Thyroid gland (tissue), 4 donors: ENCODE measurements at regions not wholly inside any gene's neighbourhood (a gene's known extent, or its start where the extent isn't known, plus 50 kb on each side); places are given as distances from the start of the nearest gene placed in this dataset.

Experiments used
- DNase-seq, 2 donors: peaks; one replicate each; pipeline ENCODE4 v3.0.0-alpha.2; 2019
- H3K27ac ChIP-seq, 3 donors: fragments of 200-600 bp; sonication (generic); 1 replicate in 2 of 3; 2 replicates in 1 of 3; pipeline ENCODE4 v1.5.1; 2016 to 2019; ENCODE audit warnings: mild to moderate bottlenecking in 1 of 3, moderate library complexity in 1 of 3
- H3K27me3 ChIP-seq: fragments of 200-600 bp; sonication (generic); one replicate; pipeline ENCODE4 v1.5.1; 2019
- H3K36me3 ChIP-seq, 2 donors: fragments of 200-600 bp; sonication (generic); one replicate each; pipeline ENCODE4 v1.5.1; 2016 to 2019
- H3K4me1 ChIP-seq, 2 donors: fragments of 200-600 bp; sonication (generic); one replicate each; pipeline ENCODE4 v1.5.1; 2017 to 2019
- H3K4me3 ChIP-seq, 3 donors: fragments of 200-600 bp; sonication (generic); replicated peaks in 1 of 3; 1 replicate in 2 of 3; 2 replicates in 1 of 3; pipeline ENCODE4 v1.5.1; 2016; ENCODE audit warnings: mild to moderate bottlenecking in 1 of 3
- H3K9me3 ChIP-seq: fragments of 200-600 bp; sonication (generic); one replicate; pipeline ENCODE4 v1.5.1; 2017
- POLR2A ChIP-seq, 2 donors: fragments of 450-650 bp; IDR thresholded peaks; one replicate each; pipeline ENCODE4 v1.6.1; 2017; ENCODE audit warnings: antibody characterized with exemption in 2 of 2, mild to moderate bottlenecking in 2 of 2, moderate library complexity in 1 of 2
- WGBS, 2 donors: methylation state at CpG; one replicate each; pipeline ENCODE4 v1.1.5; 2017; 5-methylcytosine and 5-hydroxymethylcytosine counted together
- intact Hi-C: fragments of 100-400 bp; cut with DNase I; formaldehyde crosslinking; loops from one replicate; pipeline ENCODE4 v1.15.1; 2023
- TF ChIP-seq, protein P1 (sequence below), 6 experiments: fragments of 200-600 bp in 3 of 6; fragments of 450-650 bp in 3 of 6; sonication (generic) in 3 of 6; IDR thresholded peaks; one replicate each; pipeline ENCODE4 v1.5.1; 2016 to 2019; ENCODE audit warnings: antibody characterized with exemption in 6 of 6, mild to moderate bottlenecking in 2 of 6, inconsistent platforms in 1 of 6, moderate library complexity in 1 of 6

DNA sequence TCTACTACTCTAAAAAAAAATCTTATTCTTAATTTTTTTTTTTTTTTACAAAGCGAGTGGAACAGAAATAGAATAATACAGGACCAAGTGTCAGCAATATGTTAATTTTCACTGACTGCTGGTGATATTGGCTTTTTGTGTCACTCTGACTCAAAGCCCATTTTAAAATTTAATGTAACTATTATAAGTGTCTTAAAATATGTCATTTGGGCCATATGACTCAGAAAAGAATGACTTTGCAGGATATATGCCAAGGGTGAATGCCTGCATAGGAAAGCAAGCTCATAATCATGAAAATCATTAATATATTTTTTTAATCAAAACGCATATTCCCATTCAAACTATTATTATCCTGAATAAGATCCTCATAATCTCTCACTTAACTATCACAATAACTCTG lies 149.2 kb downstream of the GNAT3 start:
- intact Hi-C loops: no loop called here
- H3K9me3 ChIP-seq: no peaks in the 10 kb centered on the region
- no peak overlapping the region for H3K4me3 ChIP-seq
- H3K27ac ChIP-seq: no peak overlapping the region
- H3K4me1 ChIP-seq: peaks cover 0 to 3% of the 10 kb centered on the region in 2 donors
- no peak for DNase-seq
- WGBS, 2 donors: 85 to 91% methylated on average over 2 of the region's 2 CpGs
- no peak for TF ChIP-seq POLR2A (IDR thresholded peaks at IDR 0.05)
- TF ChIP-seq, protein P1, sequence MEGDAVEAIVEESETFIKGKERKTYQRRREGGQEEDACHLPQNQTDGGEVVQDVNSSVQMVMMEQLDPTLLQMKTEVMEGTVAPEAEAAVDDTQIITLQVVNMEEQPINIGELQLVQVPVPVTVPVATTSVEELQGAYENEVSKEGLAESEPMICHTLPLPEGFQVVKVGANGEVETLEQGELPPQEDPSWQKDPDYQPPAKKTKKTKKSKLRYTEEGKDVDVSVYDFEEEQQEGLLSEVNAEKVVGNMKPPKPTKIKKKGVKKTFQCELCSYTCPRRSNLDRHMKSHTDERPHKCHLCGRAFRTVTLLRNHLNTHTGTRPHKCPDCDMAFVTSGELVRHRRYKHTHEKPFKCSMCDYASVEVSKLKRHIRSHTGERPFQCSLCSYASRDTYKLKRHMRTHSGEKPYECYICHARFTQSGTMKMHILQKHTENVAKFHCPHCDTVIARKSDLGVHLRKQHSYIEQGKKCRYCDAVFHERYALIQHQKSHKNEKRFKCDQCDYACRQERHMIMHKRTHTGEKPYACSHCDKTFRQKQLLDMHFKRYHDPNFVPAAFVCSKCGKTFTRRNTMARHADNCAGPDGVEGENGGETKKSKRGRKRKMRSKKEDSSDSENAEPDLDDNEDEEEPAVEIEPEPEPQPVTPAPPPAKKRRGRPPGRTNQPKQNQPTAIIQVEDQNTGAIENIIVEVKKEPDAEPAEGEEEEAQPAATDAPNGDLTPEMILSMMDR (IDR thresholded peaks at IDR 0.05): no peak
- no peaks in the 10 kb centered on the region for H3K36me3 ChIP-seq
- no peaks in the 10 kb centered on the region for H3K27me3 ChIP-seq

DNA sequence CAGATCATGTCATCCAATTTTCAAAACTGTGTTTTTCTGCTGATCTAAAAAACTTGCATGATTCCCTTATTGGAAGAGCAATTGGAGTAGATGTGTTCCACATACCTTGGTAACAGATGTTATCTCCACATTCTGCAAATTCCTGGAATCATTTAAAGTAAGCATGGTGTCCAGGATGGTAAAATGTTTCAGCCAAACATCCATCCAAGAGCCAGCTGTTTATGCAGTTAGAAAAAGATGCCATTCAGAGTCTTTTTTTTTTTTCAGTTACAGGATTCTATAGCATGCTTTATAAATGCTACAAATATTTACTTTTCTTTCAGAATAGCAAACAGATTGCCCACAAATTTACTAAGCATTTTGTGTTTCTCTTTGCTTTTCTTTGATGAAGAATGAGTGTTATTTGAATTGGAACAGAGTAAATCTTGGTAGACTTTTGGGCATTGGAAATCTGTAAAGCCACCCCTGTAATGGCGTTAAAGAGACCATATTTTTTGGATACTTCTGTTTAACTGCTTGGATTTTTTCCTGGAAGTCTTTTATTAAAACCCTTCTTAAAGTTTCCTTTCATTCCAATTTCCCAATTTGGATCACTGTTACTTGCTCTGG lies 149.8 kb downstream of the GNAT3 start:
- Histone ChIP-seq H3K27me3 (no peaks in the 10 kb centered on the region), H3K27ac (no peak overlapping the region), H3K9me3 (no peaks in the 10 kb centered on the region), H3K36me3 (no peaks in the 10 kb centered on the region), H3K4me1 (peaks cover 0 to 3% of the 10 kb centered on the region in 2 donors), H3K4me3 (no peak overlapping the region)
- TF ChIP-seq, protein P1 (IDR thresholded peaks at IDR 0.05): no peak
- TF ChIP-seq POLR2A (IDR thresholded peaks at IDR 0.05): no peak
- DNase-seq: no peak
- WGBS, 2 donors: 79 to 94% methylated on average over 1 of the region's 1 CpG
- intact Hi-C loops: no loop called here

DNA sequence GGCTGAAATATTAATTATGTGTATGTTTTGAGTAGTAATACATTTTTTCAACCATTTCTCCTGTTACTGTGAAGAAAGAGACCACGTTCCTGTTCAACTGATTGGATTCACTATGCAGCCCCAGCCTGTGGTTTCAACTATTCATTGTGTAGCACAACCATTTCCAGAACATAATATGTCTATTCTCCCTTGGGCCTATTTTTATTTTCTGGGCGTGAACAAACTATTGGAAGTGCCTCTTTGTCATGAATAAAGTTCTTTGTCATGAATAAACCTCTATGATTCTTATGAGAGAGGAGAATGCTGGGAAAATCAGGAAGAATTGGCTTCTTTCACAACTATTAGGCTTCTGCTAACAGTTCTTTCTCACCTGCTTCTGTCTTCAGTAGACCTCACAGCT lies 152.4 kb downstream of the GNAT3 start:
- peaks cover 0 to 3% of the 10 kb centered on the region in 2 donors for H3K4me1 ChIP-seq
- intact Hi-C loops: no loop called here
- H3K4me3 ChIP-seq: no peak overlapping the region
- H3K9me3 ChIP-seq: no peaks in the 10 kb centered on the region
- H3K27me3 ChIP-seq: no peaks in the 10 kb centered on the region
- no peaks in the 10 kb centered on the region for H3K36me3 ChIP-seq
- peak overlapping the region in 1 of 3 donors; percentile 20 for H3K27ac ChIP-seq
- DNase-seq: no peak
- 90 to 91% methylated on average over 2 of the region's 2 CpGs for WGBS, 2 donors
- no peak for TF ChIP-seq POLR2A (IDR thresholded peaks at IDR 0.05)
- TF ChIP-seq, protein P1 (IDR thresholded peaks at IDR 0.05): no peak

DNA sequence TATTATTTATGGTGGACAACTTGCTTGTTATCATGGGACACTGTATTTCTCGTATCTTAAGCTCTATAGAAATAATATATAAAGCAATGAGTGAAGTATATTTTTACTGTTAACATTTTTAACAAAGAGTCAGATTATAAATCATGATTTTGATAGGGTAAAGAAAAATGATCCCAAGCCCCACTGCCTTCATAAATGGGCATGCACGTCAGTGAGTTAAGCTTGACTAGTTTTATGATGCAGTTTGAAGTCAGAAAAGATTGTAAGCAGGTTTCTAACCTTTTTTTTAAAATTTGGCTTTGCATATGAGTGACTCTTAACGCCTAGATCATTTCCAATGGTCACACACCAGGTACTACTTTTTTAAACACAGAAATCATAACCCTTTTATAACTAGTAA lies 152.8 kb downstream of the GNAT3 start:
- DNase-seq: no peak
- intact Hi-C loops: no loop called here
- Histone ChIP-seq H3K4me3 (no peak overlapping the region), H3K4me1 (peaks cover 0 to 3% of the 10 kb centered on the region in 2 donors), H3K27me3 (no peaks in the 10 kb centered on the region), H3K36me3 (no peaks in the 10 kb centered on the region), H3K27ac (peak overlapping the region in 1 of 3 donors; percentile 20), H3K9me3 (no peaks in the 10 kb centered on the region)
- WGBS, 2 donors: 73 to 74% methylated on average over 3 of the region's 3 CpGs
- no peak for TF ChIP-seq POLR2A (IDR thresholded peaks at IDR 0.05)
- TF ChIP-seq, protein P1 (IDR thresholded peaks at IDR 0.05): no peak

DNA sequence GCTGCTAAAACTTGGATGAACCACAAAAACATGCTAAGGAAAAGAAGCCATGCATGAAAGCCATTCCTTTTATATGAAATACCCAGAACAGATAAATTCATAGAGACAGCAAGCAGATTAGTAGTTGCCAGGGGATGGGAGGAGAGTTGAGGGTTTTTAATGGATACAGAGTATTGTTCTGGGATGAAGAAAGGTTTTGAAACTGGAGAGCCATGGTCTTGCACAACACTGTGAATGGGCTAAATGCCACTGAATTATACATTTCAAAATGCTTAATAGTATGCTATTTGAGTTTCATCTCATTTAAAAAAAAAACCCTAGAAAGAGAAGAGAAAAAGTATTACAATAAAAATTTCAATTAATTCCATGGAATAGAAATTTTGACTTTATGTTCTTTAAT lies 154.3 kb downstream of the GNAT3 start:
- Histone ChIP-seq H3K27me3 (no peaks in the 10 kb centered on the region), H3K36me3 (no peaks in the 10 kb centered on the region), H3K4me1 (peaks cover 0 to 3% of the 10 kb centered on the region in 2 donors), H3K27ac (no peak overlapping the region), H3K4me3 (no peak overlapping the region), H3K9me3 (no peaks in the 10 kb centered on the region)
- DNase-seq: no peak
- no peak for TF ChIP-seq POLR2A (IDR thresholded peaks at IDR 0.05)
- TF ChIP-seq, protein P1 (IDR thresholded peaks at IDR 0.05): no peak
- intact Hi-C loops: no loop called here
